HCT116 (cell line): ENCODE measurements at regions not wholly inside any gene's neighbourhood (a gene's known extent, or its start where the extent isn't known, plus 50 kb on each side); places are given as distances from the start of the nearest gene placed in this dataset.

Experiments used
- ATAC-seq: fragments of 200-7000 bp; cut with Tn5 transposase; 2 replicates; pipeline ENCODE4 v1.9.1; 2020; ENCODE audit warnings: mild to moderate bottlenecking, moderate library complexity
- BruUV-seq: library from RNA; stranded (reverse); fragments of 400-500 nt; replicated peaks from 2 replicates; lab custom pipeline; 2021; lab: Mats Ljungman, UMichigan
- CTCF ChIA-PET: fragments of 300-600 bp; sonication (Branson Sonifier 250); formaldehyde crosslinking; loops from one replicate; lab custom pipeline; 2021; ENCODE audit warnings: antibody characterized with exemption; lab: Charles Lee
- POLR2A ChIA-PET: fragments of 300-600, 350-600 bp; sonication (Branson Sonifier 250); formaldehyde crosslinking; loops from one replicate; lab custom pipeline; 2021; ENCODE audit warnings: antibody characterized with exemption; lab: Charles Lee
- RAD21 ChIA-PET, 2 experiments: fragments of 300-600 bp; sonication (Branson Sonifier 250); formaldehyde crosslinking; loops; one replicate each; lab custom pipeline; 2023; ENCODE audit warnings: low total read pairs in 2 of 2; ENCODE audit not compliant: uncharacterized antibody in 2 of 2, unreplicated experiment in 2 of 2, low non-redundant PET in 1 of 2; lab: Charles Lee
- DNase-seq: peaks from one replicate; pipeline ENCODE4 v3.0.0-alpha.2; 2010; ENCODE audit warnings: low read depth, low spot score
- H2AFZ ChIP-seq: fragments of 200-600 bp; shearing (Covaris generic), sonication (generic); 2 replicates; pipeline ENCODE4 v1.6.1; 2017; ENCODE audit warnings: low read depth, mixed run types, mixed read lengths, antibody characterized with exemption, low read length; ENCODE audit not compliant: poor library complexity, severe bottlenecking
- H3K27ac ChIP-seq: 2 replicates; pipeline ENCODE4 v1.5.1; 2012; ENCODE audit warnings: low read depth, low read length
- H3K27me3 ChIP-seq: fragments of 200-600 bp; sonication (generic); 2 replicates; pipeline ENCODE4 v1.6.1; 2016; ENCODE audit warnings: mixed run types, low read length, mixed read lengths; ENCODE audit not compliant: insufficient read depth
- H3K36me3 ChIP-seq, 2 experiments: fragments of 200-500 bp in 1 of 2; fragments of 200-600 bp in 1 of 2; sonication (Bioruptor generic) in 1 of 2; sonication (generic) in 1 of 2; 2 replicates each; pipeline versions ENCODE4 v1.5.1 to v1.6.1; 2014 to 2016; ENCODE audit warnings: low read length in 2 of 2, inconsistent platforms in 1 of 2, mixed read lengths in 1 of 2, mixed run types in 1 of 2; ENCODE audit not compliant: insufficient read depth in 2 of 2, control insufficient read depth in 1 of 2
- H3K4me1 ChIP-seq, 2 experiments: fragments of 200-600 bp in 1 of 2; sonication (generic) in 1 of 2; 2 replicates each; pipeline versions ENCODE4 v1.5.1 to v1.6.1; 2012 to 2017; ENCODE audit warnings: low read length in 2 of 2, inconsistent platforms in 1 of 2, mild to moderate bottlenecking in 1 of 2, mixed read lengths in 1 of 2, mixed run types in 1 of 2, moderate library complexity in 1 of 2; ENCODE audit not compliant: insufficient read depth in 2 of 2, control insufficient read depth in 1 of 2
- H3K4me2 ChIP-seq: fragments of 200-600 bp; sonication (generic); 2 replicates; pipeline ENCODE4 v1.6.1; 2017; ENCODE audit warnings: mixed run types, low read length, mixed read lengths
- H3K4me3 ChIP-seq, 2 experiments: fragments of 200-600 bp in 1 of 2; sonication (generic) in 1 of 2; replicated peaks in 1 of 2; 2 replicates each; pipeline ENCODE4 v1.5.1; 2011 to 2016; ENCODE audit warnings: low read length in 2 of 2, control low read depth in 1 of 2, low read depth in 1 of 2, mild to moderate bottlenecking in 1 of 2, mixed read lengths in 1 of 2, mixed run types in 1 of 2
- H3K79me2 ChIP-seq: fragments of 200-600 bp; sonication (generic); 2 replicates; pipeline ENCODE4 v1.6.1; 2017; ENCODE audit warnings: mild to moderate bottlenecking, mixed run types, low read length, moderate library complexity, mixed read lengths; ENCODE audit not compliant: insufficient read depth
- H3K9ac ChIP-seq: fragments of 200-600 bp; sonication (generic); 2 replicates; pipeline ENCODE4 v1.6.1; 2016; ENCODE audit warnings: low read length, mixed read lengths
- H3K9me2 ChIP-seq: fragments of 200-600 bp; sonication (generic), shearing (Covaris generic); 2 replicates; pipeline ENCODE4 v1.6.1; 2017; ENCODE audit warnings: mixed run types, mild to moderate bottlenecking, moderate library complexity; ENCODE audit not compliant: insufficient read depth
- H3K9me3 ChIP-seq, 2 experiments: fragments of 200-500 bp in 1 of 2; fragments of 200-600 bp in 1 of 2; sonication (Bioruptor generic) in 1 of 2; sonication (generic) in 1 of 2; 2 replicates each; pipeline ENCODE4 v1.6.1; 2014 to 2017; ENCODE audit warnings: low read length in 2 of 2, mixed read lengths in 2 of 2, inconsistent platforms in 1 of 2, low read depth in 1 of 2, mild to moderate bottlenecking in 1 of 2, mixed run types in 1 of 2, moderate library complexity in 1 of 2; ENCODE audit not compliant: control insufficient read depth in 1 of 2, insufficient read depth in 1 of 2
- H4K20me1 ChIP-seq: fragments of 200-600 bp; sonication (generic), shearing (Covaris generic); 2 replicates; pipeline ENCODE4 v1.6.1; 2017; ENCODE audit warnings: mixed run types, mild to moderate bottlenecking, moderate library complexity; ENCODE audit not compliant: insufficient read depth
- CEBPB ChIP-seq: IDR thresholded peaks from 2 replicates; pipeline ENCODE4 v1.6.1; 2012; ENCODE audit warnings: low read depth
- EZH2phosphoT487 ChIP-seq: fragments of 200-600 bp; IDR thresholded peaks from 2 replicates; pipeline ENCODE4 v1.6.1; 2018; ENCODE audit warnings: antibody characterized with exemption, borderline replicate concordance
- FOSL1 ChIP-seq: IDR thresholded peaks from 2 replicates; pipeline ENCODE4 v1.6.1; 2012; ENCODE audit warnings: low read depth
- SRF ChIP-seq: IDR thresholded peaks from 2 replicates; pipeline ENCODE4 v1.6.1; 2012; ENCODE audit warnings: low read depth
- TCF7L2 ChIP-seq: IDR thresholded peaks from 2 replicates; pipeline ENCODE4 v1.7.0; 2011; ENCODE audit warnings: borderline replicate concordance, inconsistent platforms; ENCODE audit not compliant: insufficient read depth, insufficient read length; ENCODE audit errors: extremely low read depth
- intact Hi-C: fragments of 100-400 bp; cut with micrococcal nuclease; formaldehyde crosslinking; loops from 2 replicates; pipeline ENCODE4 v1.10.0; 2022
- TF ChIP-seq, protein P1 (sequence below): IDR thresholded peaks from 2 replicates; pipeline ENCODE4 v1.6.1; 2012; ENCODE audit warnings: low read depth
- TF ChIP-seq, protein P2 (sequence below): IDR thresholded peaks from 2 replicates; pipeline ENCODE4 v1.6.1; 2011; ENCODE audit warnings: mild to moderate bottlenecking, low read length, moderate library complexity; ENCODE audit not compliant: insufficient replicate concordance; ENCODE audit errors: extremely low read depth
- TF ChIP-seq, protein P3 (sequence below): IDR thresholded peaks from 2 replicates; pipeline ENCODE4 v1.6.1; 2012
- TF ChIP-seq, protein P4 (sequence below): IDR thresholded peaks from 2 replicates; pipeline ENCODE4 v1.6.1; 2012

DNA sequence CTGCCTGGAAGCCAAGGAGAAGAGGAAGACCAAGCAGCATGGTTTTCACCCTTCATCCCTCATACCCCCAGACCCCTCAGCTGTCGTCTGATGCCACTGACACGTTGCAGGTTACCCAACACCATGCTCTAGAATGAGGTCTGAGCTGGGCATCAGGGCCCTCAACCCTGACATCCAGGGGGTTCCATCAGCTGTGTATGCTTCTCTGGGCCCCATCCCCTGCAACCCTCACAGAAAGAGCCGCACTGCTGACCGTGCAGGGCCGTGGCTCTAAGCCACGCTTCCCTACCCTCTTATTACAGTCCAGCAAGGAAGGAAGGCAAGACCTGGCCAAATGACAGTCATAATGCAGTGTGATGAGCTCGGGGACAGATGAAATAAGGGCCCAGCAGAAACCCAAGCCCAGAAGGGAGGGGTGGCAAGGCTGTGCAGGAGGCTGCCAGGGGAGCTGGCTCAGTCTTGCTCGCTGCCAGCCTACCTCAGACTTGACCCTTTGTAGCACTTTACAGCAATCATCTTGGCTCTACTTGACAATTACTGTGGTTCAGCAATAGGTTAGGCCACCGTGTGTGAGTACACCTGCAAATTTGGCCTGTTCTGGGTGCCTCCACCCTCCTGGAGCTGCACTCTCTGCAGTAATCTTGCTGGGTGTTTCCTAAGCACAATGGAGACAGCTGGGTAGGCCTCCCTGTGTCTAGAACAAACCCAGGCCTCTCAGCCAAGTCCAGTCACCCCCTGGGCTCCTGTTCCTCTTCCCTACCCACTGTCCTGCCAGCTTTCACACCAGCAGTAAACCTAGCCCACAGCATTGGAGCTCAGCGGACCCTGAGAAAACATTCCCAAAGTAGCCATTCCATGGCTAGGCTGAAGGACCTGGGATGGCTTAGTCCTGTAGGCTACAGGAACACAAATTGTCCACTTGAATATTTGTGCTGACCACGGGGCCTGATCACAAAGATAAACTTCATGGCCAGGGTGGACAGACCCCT is 115.3 kb upstream of the NEO1 start (continued):
- TF ChIP-seq, protein P1, sequence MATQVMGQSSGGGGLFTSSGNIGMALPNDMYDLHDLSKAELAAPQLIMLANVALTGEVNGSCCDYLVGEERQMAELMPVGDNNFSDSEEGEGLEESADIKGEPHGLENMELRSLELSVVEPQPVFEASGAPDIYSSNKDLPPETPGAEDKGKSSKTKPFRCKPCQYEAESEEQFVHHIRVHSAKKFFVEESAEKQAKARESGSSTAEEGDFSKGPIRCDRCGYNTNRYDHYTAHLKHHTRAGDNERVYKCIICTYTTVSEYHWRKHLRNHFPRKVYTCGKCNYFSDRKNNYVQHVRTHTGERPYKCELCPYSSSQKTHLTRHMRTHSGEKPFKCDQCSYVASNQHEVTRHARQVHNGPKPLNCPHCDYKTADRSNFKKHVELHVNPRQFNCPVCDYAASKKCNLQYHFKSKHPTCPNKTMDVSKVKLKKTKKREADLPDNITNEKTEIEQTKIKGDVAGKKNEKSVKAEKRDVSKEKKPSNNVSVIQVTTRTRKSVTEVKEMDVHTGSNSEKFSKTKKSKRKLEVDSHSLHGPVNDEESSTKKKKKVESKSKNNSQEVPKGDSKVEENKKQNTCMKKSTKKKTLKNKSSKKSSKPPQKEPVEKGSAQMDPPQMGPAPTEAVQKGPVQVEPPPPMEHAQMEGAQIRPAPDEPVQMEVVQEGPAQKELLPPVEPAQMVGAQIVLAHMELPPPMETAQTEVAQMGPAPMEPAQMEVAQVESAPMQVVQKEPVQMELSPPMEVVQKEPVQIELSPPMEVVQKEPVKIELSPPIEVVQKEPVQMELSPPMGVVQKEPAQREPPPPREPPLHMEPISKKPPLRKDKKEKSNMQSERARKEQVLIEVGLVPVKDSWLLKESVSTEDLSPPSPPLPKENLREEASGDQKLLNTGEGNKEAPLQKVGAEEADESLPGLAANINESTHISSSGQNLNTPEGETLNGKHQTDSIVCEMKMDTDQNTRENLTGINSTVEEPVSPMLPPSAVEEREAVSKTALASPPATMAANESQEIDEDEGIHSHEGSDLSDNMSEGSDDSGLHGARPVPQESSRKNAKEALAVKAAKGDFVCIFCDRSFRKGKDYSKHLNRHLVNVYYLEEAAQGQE: no peak

DNA sequence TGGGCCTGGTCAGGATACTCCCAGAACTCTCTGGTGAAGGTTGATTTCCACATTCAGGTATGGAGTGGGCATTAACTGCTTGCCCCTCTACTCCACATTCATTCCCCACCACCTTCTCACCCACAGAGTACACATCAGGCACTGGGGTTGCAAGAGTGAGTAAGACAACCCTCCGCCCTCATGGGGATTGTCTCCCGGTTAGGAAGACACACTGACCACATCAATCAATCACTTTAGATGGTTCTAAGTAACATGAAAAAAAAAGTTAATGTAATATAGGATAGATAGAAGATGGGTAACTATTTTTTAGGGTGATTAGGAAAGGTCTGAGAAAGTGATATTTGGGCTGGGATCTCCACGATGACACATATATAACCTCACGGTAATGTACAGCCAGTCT is 116.0 kb upstream of the NEO1 start:
- no TSS peak for BruUV-seq

More for the DNA sequence above, 116.0 kb upstream of the NEO1 start:
- DNase-seq: no peak
- no peak overlapping the region for H3K4me2 ChIP-seq
- TF ChIP-seq, protein P1: no peak
- TF ChIP-seq, protein P2, sequence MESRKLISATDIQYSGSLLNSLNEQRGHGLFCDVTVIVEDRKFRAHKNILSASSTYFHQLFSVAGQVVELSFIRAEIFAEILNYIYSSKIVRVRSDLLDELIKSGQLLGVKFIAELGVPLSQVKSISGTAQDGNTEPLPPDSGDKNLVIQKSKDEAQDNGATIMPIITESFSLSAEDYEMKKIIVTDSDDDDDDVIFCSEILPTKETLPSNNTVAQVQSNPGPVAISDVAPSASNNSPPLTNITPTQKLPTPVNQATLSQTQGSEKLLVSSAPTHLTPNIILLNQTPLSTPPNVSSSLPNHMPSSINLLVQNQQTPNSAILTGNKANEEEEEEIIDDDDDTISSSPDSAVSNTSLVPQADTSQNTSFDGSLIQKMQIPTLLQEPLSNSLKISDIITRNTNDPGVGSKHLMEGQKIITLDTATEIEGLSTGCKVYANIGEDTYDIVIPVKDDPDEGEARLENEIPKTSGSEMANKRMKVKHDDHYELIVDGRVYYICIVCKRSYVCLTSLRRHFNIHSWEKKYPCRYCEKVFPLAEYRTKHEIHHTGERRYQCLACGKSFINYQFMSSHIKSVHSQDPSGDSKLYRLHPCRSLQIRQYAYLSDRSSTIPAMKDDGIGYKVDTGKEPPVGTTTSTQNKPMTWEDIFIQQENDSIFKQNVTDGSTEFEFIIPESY: no peak
- TF ChIP-seq TCF7L2 (no peak), FOSL1 (no peak), CEBPB (no peak), SRF (no peak), EZH2phosphoT487 (no peak)
- TF ChIP-seq, protein P3, sequence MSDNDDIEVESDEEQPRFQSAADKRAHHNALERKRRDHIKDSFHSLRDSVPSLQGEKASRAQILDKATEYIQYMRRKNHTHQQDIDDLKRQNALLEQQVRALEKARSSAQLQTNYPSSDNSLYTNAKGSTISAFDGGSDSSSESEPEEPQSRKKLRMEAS: no peak
- TF ChIP-seq, protein P4, sequence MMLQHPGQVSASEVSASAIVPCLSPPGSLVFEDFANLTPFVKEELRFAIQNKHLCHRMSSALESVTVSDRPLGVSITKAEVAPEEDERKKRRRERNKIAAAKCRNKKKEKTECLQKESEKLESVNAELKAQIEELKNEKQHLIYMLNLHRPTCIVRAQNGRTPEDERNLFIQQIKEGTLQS: no peak
- H3K9me3 ChIP-seq: no peaks in the 10 kb centered on the region
- peaks cover 8% of the 10 kb centered on the region for H3K27me3 ChIP-seq
- H3K4me1 ChIP-seq: no peaks in the 10 kb centered on the region
- no peak for ATAC-seq
- no peak overlapping the region for H3K4me3 ChIP-seq
- H3K9me2 ChIP-seq: no peaks in the 10 kb centered on the region
- H3K9ac ChIP-seq: no peak overlapping the region
- ChIA-PET RAD21 (no interaction called here), POLR2A (no interaction called here), CTCF (no interaction called here)
- H4K20me1 ChIP-seq: no peaks in the 10 kb centered on the region
- no peaks in the 10 kb centered on the region for H3K36me3 ChIP-seq
- no peaks in the 10 kb centered on the region for H3K79me2 ChIP-seq
- no peak overlapping the region for H2AFZ ChIP-seq
- H3K27ac ChIP-seq: no peak overlapping the region
- intact Hi-C loops: no loop called here
